ENCODE measurements at regions not wholly inside any gene's neighbourhood (a gene's known extent, or its start where the extent isn't known, plus 50 kb on each side); places are given as distances from the start of the nearest gene placed in this dataset.

- TF ChIP-seq ZNF232 (CRISPR knock-in tag; IDR thresholded peaks at IDR 0.05) (no peak), NFATC4 (CRISPR knock-in tag; IDR thresholded peaks at IDR 0.05) (no peak), ZNF317 (CRISPR knock-in tag; IDR thresholded peaks at IDR 0.05; ENCODE audit: borderline replicate concordance, low read depth) (no peak), ELF4 (CRISPR knock-in tag; IDR thresholded peaks at IDR 0.05; ENCODE audit: low read depth) (no peak), NFYB (CRISPR knock-in tag; conservative IDR thresholded peaks at IDR 0.05; ENCODE audit: low read depth) (no peak), HMGXB4 (CRISPR knock-in tag; IDR thresholded peaks at IDR 0.05) (no peak), TP53 (CRISPR knock-in tag; IDR thresholded peaks at IDR 0.05) (no peak), RELA (CRISPR knock-in tag; IDR thresholded peaks at IDR 0.05; ENCODE audit: borderline replicate concordance) (no peak), NR2C2 (CRISPR knock-in tag; IDR thresholded peaks at IDR 0.05) (no peak)
- TF ChIP-seq, protein P1, sequence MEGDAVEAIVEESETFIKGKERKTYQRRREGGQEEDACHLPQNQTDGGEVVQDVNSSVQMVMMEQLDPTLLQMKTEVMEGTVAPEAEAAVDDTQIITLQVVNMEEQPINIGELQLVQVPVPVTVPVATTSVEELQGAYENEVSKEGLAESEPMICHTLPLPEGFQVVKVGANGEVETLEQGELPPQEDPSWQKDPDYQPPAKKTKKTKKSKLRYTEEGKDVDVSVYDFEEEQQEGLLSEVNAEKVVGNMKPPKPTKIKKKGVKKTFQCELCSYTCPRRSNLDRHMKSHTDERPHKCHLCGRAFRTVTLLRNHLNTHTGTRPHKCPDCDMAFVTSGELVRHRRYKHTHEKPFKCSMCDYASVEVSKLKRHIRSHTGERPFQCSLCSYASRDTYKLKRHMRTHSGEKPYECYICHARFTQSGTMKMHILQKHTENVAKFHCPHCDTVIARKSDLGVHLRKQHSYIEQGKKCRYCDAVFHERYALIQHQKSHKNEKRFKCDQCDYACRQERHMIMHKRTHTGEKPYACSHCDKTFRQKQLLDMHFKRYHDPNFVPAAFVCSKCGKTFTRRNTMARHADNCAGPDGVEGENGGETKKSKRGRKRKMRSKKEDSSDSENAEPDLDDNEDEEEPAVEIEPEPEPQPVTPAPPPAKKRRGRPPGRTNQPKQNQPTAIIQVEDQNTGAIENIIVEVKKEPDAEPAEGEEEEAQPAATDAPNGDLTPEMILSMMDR (IDR thresholded peaks at IDR 0.05), result no peak
- TF ChIP-seq, protein P2, sequence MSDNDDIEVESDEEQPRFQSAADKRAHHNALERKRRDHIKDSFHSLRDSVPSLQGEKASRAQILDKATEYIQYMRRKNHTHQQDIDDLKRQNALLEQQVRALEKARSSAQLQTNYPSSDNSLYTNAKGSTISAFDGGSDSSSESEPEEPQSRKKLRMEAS (CRISPR knock-in tag; IDR thresholded peaks at IDR 0.05), result no peak
- TF ChIP-seq, protein P3, sequence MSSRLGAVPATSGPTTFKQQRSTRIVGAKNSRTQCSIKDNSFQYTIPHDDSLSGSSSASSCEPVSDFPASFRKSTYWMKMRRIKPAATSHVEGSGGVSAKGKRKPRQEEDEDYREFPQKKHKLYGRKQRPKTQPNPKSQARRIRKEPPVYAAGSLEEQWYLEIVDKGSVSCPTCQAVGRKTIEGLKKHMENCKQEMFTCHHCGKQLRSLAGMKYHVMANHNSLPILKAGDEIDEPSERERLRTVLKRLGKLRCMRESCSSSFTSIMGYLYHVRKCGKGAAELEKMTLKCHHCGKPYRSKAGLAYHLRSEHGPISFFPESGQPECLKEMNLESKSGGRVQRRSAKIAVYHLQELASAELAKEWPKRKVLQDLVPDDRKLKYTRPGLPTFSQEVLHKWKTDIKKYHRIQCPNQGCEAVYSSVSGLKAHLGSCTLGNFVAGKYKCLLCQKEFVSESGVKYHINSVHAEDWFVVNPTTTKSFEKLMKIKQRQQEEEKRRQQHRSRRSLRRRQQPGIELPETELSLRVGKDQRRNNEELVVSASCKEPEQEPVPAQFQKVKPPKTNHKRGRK (CRISPR knock-in tag; IDR thresholded peaks at IDR 0.05; ENCODE audit: borderline replicate concordance), result no peak
These were observed 95.0 kb upstream of the AKR1E2 start for GRCh38 chr10:4730998-4731397.
